Vagina (tissue), 2 donors: ENCODE measurements at regions not wholly inside any gene's neighbourhood (a gene's known extent, or its start where the extent isn't known, plus 50 kb on each side); places are given as distances from the start of the nearest gene placed in this dataset.

Experiments used
- DNase-seq, 2 donors: peaks; one replicate each; pipeline ENCODE4 v3.0.0-alpha.2; 2017; ENCODE audit errors: extremely low spot score in 2 of 2
- H3K27ac ChIP-seq: fragments of 200-600 bp; sonication (generic); one replicate; pipeline ENCODE4 v1.5.1; 2019
- H3K27me3 ChIP-seq: fragments of 200-600 bp; sonication (generic); one replicate; pipeline ENCODE4 v1.5.1; 2019
- H3K36me3 ChIP-seq, 2 donors: fragments of 200-600 bp; sonication (generic); one replicate each; pipeline ENCODE4 v1.5.1; 2017 to 2019
- H3K4me1 ChIP-seq: fragments of 200-600 bp; sonication (generic); one replicate; pipeline ENCODE4 v1.5.1; 2019
- H3K4me3 ChIP-seq, 2 donors: fragments of 200-600 bp; sonication (generic); 1 replicate in 1 of 2; 2 replicates in 1 of 2; pipeline ENCODE4 v1.5.1; 2016 to 2019
- H3K9me3 ChIP-seq: fragments of 200-600 bp; sonication (generic); one replicate; pipeline ENCODE4 v1.5.1; 2019
- POLR2A ChIP-seq, 2 donors: fragments of 450-650 bp; IDR thresholded peaks; one replicate each; pipeline ENCODE4 v1.6.1; 2017; ENCODE audit warnings: antibody characterized with exemption in 2 of 2, mild to moderate bottlenecking in 2 of 2, moderate library complexity in 2 of 2
- POLR2AphosphoS5 ChIP-seq, 2 donors: sonication (generic); formaldehyde crosslinking; IDR thresholded peaks; one replicate each; pipeline ENCODE4 v1.9.0; 2017; ENCODE audit warnings: antibody characterized with exemption in 2 of 2, mild to moderate bottlenecking in 2 of 2, low read depth in 1 of 2; ENCODE audit not compliant: insufficient read depth in 1 of 2
- intact Hi-C: fragments of 100-400 bp; cut with DNase I; formaldehyde crosslinking; loops from one replicate; pipeline ENCODE4 v1.15.1; 2023
- TF ChIP-seq, protein P1 (sequence below), 3 experiments: fragments of 450-650 bp in 2 of 3; fragments of 200-600 bp in 1 of 3; sonication (generic) in 1 of 3; IDR thresholded peaks; one replicate each; pipeline ENCODE4 v1.5.1; 2017 to 2019; ENCODE audit warnings: antibody characterized with exemption in 3 of 3, mild to moderate bottlenecking in 2 of 3, moderate library complexity in 2 of 3

DNA sequence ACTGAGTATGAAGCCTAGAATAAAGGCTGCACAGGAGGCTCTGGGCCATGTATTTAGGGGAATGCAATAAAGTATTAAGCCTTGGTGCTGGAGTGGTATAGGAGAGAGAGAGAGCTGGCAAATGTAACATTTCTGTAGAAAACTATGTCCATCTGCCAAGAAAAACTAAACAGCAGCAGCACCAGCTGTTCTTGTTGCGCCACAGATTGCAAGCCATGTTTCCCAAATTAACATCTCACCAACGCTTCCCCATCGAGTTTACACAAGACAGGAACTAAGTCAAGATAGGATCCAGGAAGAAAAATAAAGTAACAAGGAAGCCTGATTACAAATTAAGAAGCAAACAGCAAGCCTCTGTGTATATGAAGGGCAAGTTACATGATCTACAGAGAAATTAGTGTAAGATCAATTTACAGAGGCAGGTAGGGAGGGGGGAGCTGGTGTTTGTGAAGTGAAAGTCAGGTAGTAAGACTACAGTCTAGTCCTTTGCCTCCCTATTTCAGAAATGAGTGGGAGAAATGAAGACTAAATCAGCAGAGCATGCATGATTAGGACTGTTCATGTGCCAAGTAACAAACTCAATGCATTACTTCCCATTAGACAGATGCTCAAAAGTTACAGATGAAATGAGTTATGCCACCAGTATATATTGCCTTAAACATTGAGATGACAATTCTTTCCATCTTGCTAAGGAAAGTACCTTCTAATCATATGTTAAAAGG, 900.5 kb downstream of the EPHA3 start:
- H3K4me1 ChIP-seq = peaks cover 12% of the 10 kb centered on the region
- H3K9me3 ChIP-seq = no peaks in the 10 kb centered on the region
- intact Hi-C loops = no loop called here
- no peaks in the 10 kb centered on the region for H3K36me3 ChIP-seq
- no peaks in the 10 kb centered on the region for H3K27me3 ChIP-seq
- no peak overlapping the region for H3K27ac ChIP-seq
- no peak for TF ChIP-seq POLR2A (IDR thresholded peaks at IDR 0.05)
- TF ChIP-seq, protein P1, sequence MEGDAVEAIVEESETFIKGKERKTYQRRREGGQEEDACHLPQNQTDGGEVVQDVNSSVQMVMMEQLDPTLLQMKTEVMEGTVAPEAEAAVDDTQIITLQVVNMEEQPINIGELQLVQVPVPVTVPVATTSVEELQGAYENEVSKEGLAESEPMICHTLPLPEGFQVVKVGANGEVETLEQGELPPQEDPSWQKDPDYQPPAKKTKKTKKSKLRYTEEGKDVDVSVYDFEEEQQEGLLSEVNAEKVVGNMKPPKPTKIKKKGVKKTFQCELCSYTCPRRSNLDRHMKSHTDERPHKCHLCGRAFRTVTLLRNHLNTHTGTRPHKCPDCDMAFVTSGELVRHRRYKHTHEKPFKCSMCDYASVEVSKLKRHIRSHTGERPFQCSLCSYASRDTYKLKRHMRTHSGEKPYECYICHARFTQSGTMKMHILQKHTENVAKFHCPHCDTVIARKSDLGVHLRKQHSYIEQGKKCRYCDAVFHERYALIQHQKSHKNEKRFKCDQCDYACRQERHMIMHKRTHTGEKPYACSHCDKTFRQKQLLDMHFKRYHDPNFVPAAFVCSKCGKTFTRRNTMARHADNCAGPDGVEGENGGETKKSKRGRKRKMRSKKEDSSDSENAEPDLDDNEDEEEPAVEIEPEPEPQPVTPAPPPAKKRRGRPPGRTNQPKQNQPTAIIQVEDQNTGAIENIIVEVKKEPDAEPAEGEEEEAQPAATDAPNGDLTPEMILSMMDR (IDR thresholded peaks at IDR 0.05) = no peak
- TF ChIP-seq POLR2AphosphoS5 (IDR thresholded peaks at IDR 0.05; ENCODE audit: insufficient read depth in 1 of 2, low read depth in 1 of 2) = no peak
- H3K4me3 ChIP-seq = no peak overlapping the region
- DNase-seq = no peak

DNA sequence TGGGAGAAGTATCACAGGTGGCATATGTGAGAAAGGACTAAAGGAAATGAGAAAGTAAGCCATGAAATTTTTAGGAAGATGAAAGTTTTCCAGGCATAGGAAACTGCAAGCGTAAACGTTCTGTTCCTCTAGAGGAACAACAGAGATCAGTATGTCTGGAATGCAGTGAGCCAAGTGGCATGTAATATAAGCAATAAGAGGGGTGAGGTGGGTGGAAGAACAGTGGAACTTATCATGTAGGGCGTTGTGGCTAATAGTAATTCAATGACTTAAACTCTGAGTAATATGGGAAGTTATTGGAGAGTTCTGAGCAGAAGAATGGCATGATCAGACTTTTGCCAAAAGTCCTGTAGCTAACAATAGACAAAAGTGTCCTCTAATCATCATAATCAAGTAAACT, 902.9 kb downstream of the EPHA3 start:
- TF ChIP-seq, protein P1 (IDR thresholded peaks at IDR 0.05) = no peak
- TF ChIP-seq POLR2A (IDR thresholded peaks at IDR 0.05) = no peak
- no peak for TF ChIP-seq POLR2AphosphoS5 (IDR thresholded peaks at IDR 0.05; ENCODE audit: insufficient read depth in 1 of 2, low read depth in 1 of 2)
- Histone ChIP-seq H3K27ac (no peak overlapping the region), H3K27me3 (no peaks in the 10 kb centered on the region), H3K36me3 (no peaks in the 10 kb centered on the region), H3K9me3 (no peaks in the 10 kb centered on the region), H3K4me1 (peaks cover 12% of the 10 kb centered on the region), H3K4me3 (no peak overlapping the region)
- DNase-seq = no peak
- intact Hi-C loops = no loop called here

DNA sequence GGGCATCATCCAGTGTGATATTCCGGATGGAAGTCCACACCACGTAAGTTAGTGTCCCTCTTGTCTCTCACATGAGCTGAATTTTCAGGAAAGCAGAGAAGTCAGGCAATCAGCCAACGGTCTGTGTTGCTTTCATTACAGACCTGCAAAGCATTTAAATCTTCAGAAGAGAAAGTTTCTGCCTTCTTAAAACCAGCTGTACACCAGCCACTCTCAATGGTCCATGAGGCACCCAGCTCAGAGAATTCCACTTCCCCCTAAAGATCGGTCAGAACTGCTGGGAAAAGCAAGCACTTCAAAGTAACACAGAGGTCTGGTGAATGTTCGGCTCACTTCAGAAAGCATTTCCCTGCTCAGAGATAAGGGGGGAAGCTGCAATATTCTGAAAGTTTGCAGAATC, 903.7 kb downstream of the EPHA3 start:
- no peak overlapping the region for H3K27ac ChIP-seq
- TF ChIP-seq POLR2AphosphoS5 (IDR thresholded peaks at IDR 0.05; ENCODE audit: insufficient read depth in 1 of 2, low read depth in 1 of 2) (no peak), POLR2A (IDR thresholded peaks at IDR 0.05) (no peak)
- TF ChIP-seq, protein P1 (IDR thresholded peaks at IDR 0.05) = no peak
- intact Hi-C loops = no loop called here

DNA sequence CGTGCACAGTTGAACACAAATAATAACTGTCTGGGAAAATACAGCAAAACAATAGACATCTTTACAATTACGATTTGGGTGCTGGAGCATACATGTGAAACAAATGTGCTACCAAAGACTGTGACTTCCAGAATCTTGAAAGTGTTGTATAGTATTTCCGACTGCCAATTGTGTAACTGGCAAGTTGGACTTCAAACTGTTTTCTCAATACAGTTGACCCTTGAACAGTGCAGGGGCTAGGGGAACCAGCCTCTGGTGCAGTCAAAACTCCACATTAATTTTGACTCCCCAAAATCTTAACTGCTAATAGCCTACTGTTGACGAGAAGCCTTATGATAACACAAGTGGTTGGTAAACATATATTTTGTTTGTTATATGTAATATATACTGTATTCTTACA, 904.2 kb downstream of the EPHA3 start:
- H3K36me3 ChIP-seq = no peaks in the 10 kb centered on the region
- no peak for DNase-seq
- intact Hi-C loops = no loop called here
- H3K9me3 ChIP-seq = no peaks in the 10 kb centered on the region
- no peak overlapping the region for H3K27ac ChIP-seq
- no peak overlapping the region for H3K4me3 ChIP-seq
- no peaks in the 10 kb centered on the region for H3K27me3 ChIP-seq
- peaks cover 16% of the 10 kb centered on the region for H3K4me1 ChIP-seq
- no peak for TF ChIP-seq POLR2AphosphoS5 (IDR thresholded peaks at IDR 0.05; ENCODE audit: insufficient read depth in 1 of 2, low read depth in 1 of 2)
- no peak for TF ChIP-seq POLR2A (IDR thresholded peaks at IDR 0.05)
- TF ChIP-seq, protein P1 (IDR thresholded peaks at IDR 0.05) = no peak

More for the DNA sequence above, 903.7 kb downstream of the EPHA3 start:
- Histone ChIP-seq H3K27me3 (no peaks in the 10 kb centered on the region), H3K9me3 (no peaks in the 10 kb centered on the region), H3K4me1 (peaks cover 12% of the 10 kb centered on the region), H3K36me3 (no peaks in the 10 kb centered on the region), H3K4me3 (no peak overlapping the region)
- no peak for DNase-seq

DNA sequence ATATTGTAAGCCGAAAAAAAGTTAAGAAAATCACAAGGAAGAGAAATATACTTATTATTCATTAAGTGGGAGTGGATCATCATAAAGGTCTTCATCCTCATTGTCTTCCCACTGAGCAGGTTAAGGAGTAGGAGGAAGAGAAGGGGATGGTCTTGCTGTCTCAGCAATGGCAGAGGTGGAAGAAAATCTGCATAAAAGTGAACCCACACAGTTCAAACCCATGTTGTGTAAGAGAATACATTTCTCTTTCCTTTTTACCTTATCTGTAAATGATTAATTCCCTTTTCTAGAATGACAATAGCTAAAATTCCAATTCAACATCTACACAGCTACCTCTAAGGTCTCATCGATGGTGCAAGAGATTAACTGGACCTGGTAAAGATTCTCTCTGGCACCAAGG, 904.6 kb downstream of the EPHA3 start:
- Histone ChIP-seq H3K4me1 (peaks cover 19% of the 10 kb centered on the region), H3K27ac (no peak overlapping the region), H3K9me3 (no peaks in the 10 kb centered on the region), H3K27me3 (no peaks in the 10 kb centered on the region), H3K4me3 (no peak overlapping the region), H3K36me3 (no peaks in the 10 kb centered on the region)
- TF ChIP-seq, protein P1 (IDR thresholded peaks at IDR 0.05) = no peak
- DNase-seq = no peak
- intact Hi-C loops = no loop called here
